WERI-Rb-1 (cell line): ENCODE measurements at regions not wholly inside any gene's neighbourhood (a gene's known extent, or its start where the extent isn't known, plus 50 kb on each side); places are given as distances from the start of the nearest gene placed in this dataset.

ENCODE experiments used
- DNase-seq: peaks from one replicate; pipeline ENCODE4 v3.0.0-alpha.2; 2020
- H3K27ac ChIP-seq: fragments of 250-450 bp; sonication (Bioruptor Pico); 2 replicates; pipeline ENCODE4 v1.5.1; 2020; ENCODE audit warnings: mild to moderate bottlenecking, moderate library complexity
- H3K27me3 ChIP-seq: fragments of 250-450 bp; sonication (Bioruptor Pico); 2 replicates; pipeline ENCODE4 v1.5.1; 2021; ENCODE audit warnings: mild to moderate bottlenecking, low read depth, moderate library complexity; ENCODE audit not compliant: insufficient read depth, severe bottlenecking
- H3K36me3 ChIP-seq: fragments of 250-450 bp; sonication (Bioruptor Pico); 2 replicates; pipeline ENCODE4 v1.5.1; 2020; ENCODE audit warnings: mild to moderate bottlenecking, moderate library complexity
- H3K4me3 ChIP-seq: 2 replicates; pipeline ENCODE4 v1.5.1; 2011; ENCODE audit warnings: low read depth, mild to moderate bottlenecking, control low read depth, low read length
- H3K9me3 ChIP-seq: fragments of 250-450 bp; sonication (Bioruptor Pico); 2 replicates; pipeline ENCODE4 v1.5.1; 2021; ENCODE audit warnings: mild to moderate bottlenecking, moderate library complexity; ENCODE audit not compliant: severe bottlenecking
- TF ChIP-seq, protein P1 (sequence below): IDR thresholded peaks from 2 replicates; pipeline ENCODE4 v1.5.1; 2011; ENCODE audit warnings: low read depth, mild to moderate bottlenecking, control low read depth, inconsistent platforms, low read length

DNA sequence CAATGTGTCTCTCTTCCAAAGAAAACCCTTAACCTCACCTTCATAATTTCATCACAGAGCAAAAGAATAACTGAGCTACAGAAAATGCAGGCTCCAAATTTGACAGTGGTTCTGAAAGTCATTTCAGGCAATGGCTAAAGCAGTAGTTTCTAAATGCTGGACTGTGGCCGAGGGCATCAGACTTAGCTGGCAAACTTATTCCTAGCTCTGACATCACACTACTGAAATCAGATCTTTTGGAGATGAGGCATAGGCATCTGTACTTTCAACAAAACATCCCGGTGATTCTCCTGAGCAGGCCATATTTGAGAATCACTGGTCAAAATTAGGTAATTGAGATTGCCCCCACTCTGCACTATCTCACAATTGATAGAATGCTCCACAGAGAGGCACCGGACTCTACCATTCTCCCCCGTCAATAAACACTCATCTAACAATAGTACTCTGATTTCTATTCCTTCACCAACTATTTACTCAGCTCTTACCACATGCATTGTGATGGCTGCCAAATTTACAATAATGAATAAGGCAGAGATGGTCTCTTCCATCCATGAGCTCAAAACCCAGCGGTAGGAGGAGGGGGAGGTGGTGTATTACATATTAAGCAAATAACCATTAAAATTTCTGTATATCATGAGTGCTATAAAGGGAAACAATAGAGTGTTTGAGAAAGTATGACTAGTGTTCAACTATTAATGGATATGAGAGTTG is 57.3 kb upstream of the SPRED1 start:
- TF ChIP-seq, protein P1, sequence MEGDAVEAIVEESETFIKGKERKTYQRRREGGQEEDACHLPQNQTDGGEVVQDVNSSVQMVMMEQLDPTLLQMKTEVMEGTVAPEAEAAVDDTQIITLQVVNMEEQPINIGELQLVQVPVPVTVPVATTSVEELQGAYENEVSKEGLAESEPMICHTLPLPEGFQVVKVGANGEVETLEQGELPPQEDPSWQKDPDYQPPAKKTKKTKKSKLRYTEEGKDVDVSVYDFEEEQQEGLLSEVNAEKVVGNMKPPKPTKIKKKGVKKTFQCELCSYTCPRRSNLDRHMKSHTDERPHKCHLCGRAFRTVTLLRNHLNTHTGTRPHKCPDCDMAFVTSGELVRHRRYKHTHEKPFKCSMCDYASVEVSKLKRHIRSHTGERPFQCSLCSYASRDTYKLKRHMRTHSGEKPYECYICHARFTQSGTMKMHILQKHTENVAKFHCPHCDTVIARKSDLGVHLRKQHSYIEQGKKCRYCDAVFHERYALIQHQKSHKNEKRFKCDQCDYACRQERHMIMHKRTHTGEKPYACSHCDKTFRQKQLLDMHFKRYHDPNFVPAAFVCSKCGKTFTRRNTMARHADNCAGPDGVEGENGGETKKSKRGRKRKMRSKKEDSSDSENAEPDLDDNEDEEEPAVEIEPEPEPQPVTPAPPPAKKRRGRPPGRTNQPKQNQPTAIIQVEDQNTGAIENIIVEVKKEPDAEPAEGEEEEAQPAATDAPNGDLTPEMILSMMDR: no peak
- H3K9me3 ChIP-seq: no peaks in the 10 kb centered on the region
- no peaks in the 10 kb centered on the region for H3K36me3 ChIP-seq
- peaks cover 2% of the 10 kb centered on the region for H3K27me3 ChIP-seq
- H3K27ac ChIP-seq: no peak overlapping the region
- DNase-seq: no peak
- no peak overlapping the region for H3K4me3 ChIP-seq

DNA sequence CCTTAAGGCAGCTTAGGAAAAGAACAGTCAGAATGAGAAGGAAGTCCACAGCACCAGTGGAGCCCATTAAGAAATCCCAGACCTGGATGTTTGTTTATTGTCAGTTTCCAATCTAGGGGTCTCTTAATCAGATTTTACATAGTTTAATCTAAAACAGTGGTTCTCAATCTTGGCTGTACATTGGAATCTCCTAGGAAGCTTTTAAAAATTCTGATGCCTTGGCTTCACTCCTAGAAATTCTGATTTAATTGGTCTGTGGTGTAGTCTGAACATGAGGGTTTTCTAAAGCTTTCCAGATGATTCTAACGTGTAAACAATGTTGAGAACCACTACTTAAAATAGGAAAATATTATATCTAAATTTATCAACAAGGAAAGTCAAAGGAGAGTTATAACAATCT is 56.6 kb upstream of the SPRED1 start:
- DNase-seq: no peak

DNA sequence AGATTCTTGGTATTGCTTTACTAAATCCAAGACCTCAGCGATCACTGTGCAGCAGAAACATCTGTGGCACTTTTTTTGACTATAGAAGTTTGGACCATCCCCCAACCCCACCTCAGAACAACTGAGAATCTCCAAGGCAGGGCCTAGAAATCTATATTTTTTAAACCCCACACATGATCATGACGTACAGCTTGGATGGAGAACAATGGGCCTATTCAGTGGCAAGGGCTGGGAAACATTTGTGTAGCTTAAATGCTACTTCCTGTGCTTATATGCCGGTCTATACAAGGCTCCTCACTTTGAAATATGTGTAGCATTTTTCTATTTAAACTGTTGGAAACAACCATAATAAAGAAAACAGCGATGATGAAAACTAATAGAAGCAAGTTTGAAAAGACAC is 55.1 kb upstream of the SPRED1 start:
- TF ChIP-seq, protein P1: no peak
- Histone ChIP-seq H3K27me3 (peaks cover 2% of the 10 kb centered on the region), H3K36me3 (no peaks in the 10 kb centered on the region), H3K27ac (no peak overlapping the region), H3K9me3 (no peaks in the 10 kb centered on the region), H3K4me3 (no peak overlapping the region)
- DNase-seq: no peak

More for the DNA sequence above, 56.6 kb upstream of the SPRED1 start:
- Histone ChIP-seq H3K27ac (no peak overlapping the region), H3K4me3 (no peak overlapping the region), H3K36me3 (no peaks in the 10 kb centered on the region), H3K9me3 (no peaks in the 10 kb centered on the region), H3K27me3 (peaks cover 2% of the 10 kb centered on the region)
- TF ChIP-seq, protein P1: no peak

DNA sequence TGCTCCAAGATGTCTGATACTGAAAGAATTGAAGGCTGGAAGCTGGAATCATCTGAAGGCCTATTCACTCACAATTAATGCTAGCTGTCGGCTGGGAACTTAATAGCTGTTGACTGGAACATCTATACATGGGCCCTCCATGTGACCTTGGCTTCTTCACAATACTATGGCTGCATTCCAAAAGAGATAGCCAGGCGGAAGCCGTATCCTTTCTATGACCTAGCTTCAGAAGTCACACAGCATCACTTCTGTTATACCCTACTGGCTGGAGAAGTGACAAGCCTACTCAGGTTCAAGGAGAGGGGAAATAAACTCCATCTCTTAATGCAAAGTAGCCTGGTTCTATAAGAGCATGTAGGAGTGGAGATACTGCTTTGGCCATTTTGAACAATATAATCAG is 50.9 kb upstream of the SPRED1 start:
- no peaks in the 10 kb centered on the region for H3K36me3 ChIP-seq
- H3K9me3 ChIP-seq: no peaks in the 10 kb centered on the region
- no peak overlapping the region for H3K4me3 ChIP-seq
- no peak overlapping the region for H3K27ac ChIP-seq
- peaks cover 2% of the 10 kb centered on the region for H3K27me3 ChIP-seq
- DNase-seq: no peak
- TF ChIP-seq, protein P1: no peak

DNA sequence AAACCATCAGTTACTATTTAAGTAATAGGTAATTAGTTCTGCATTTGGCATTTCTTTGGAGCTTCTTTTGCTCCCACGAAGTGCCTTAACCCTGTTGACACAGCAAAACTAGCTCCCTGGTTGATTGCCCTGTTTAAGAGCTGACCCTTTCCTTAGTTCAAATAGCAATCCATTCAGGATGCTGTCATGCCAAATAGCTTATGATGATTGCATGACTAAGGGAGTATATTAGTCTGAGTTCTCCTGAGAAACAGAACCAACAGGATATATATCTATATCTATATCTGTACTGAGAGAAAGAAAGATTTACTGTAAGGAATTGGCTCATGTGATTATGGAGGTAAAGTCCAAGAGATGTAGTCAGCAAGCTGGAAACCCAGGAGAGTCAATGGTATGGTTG is 50.3 kb upstream of the SPRED1 start:
- H3K27ac ChIP-seq: no peak overlapping the region
- no peak for DNase-seq
- TF ChIP-seq, protein P1: no peak

More for the DNA sequence above, 50.3 kb upstream of the SPRED1 start:
- H3K27me3 ChIP-seq: peaks cover 2% of the 10 kb centered on the region
- H3K36me3 ChIP-seq: no peaks in the 10 kb centered on the region
- H3K4me3 ChIP-seq: no peak overlapping the region
- no peaks in the 10 kb centered on the region for H3K9me3 ChIP-seq
